Stimulated activated CD8-positive, alpha-beta memory T cell treated with anti-CD3 and anti-CD28 coated beads, Interleukin-2, amount 100 ng/mL, for 48 hours (primary cell): ENCODE measurements at regions not wholly inside any gene's neighbourhood (a gene's known extent, or its start where the extent isn't known, plus 50 kb on each side); places are given as distances from the start of the nearest gene placed in this dataset.
"Not testable (repeated sequence)": the region's sequence is repeated elsewhere in the genome, so short reads cannot be mapped to it uniquely, and the experiment has no call there.

Source experiments
- DNase-seq, 2 donors: peaks; one replicate each; pipeline ENCODE4 v3.0.0-alpha.2; 2020; ENCODE audit warnings: low read depth in 2 of 2

GRCh38 chr6:3553254-3553653 lies 96.4 kb upstream of the SLC22A23 start:
- DNase-seq: no peak

DNA sequence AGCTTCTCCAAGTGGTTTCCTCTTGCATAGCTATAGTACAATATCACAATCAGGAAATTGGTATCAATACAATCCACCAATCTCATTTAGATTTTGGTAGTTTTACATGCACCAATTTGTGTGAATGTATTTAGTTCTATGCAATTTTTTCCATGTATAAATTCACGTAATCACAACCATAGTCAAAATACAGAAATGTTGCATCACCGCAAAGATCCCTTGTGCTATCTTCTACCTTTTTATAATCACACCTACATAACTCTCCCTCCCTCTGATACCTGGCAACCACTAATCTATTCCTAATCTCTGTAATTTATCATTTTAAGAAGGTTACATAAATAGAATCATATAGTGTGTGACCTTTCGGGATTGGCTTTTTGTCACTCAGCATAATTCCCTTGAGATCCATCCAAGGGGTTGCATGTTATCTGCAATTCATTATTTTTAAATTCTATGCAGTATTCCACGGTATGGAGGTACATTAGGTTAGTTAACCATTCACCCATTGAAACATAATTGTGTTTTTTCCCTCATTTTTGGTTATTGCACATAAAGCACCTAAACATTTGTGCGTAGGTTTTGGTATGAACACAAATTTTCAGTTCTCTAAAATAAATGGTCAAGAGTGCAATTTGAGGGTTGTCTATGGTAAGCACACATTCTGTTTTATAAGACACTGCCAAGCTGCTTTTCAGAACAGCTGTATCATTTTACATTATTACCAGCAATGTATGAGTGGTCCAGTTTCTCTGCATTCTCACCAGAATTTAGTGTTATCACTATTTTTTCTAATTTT lies 95.1 kb upstream of the SLC22A23 start:
- no peak for DNase-seq

DNA sequence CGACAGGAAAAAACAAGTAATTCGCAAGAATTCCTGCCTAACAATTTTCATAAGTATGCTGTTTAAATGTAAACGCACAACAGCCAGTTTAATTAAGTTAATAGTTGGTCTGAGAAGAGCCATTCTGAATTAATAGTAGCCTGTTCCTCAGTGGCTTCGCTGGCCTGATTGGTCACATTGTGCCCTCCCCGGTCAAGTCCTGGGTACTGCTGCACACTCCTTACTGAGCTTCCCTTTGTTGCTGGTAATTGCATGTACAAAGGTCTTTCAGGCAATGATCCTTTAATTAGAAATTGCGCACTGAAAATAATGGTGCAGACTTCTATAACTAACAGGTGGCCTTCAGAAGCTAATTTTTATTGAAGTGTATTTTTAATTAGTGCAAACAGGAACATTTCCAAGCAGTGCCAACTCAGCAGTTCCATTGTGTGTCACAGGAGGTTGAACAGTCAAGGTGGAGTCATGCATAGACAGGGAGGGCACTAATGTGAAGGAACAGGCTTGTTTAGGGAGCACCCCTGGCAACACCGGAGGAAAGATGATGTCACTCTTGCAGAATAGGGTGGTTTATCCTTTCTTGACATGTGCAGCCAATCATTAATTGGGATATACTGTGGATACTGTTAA lies 92.6 kb upstream of the SLC22A23 start:
- DNase-seq: no peak

DNA sequence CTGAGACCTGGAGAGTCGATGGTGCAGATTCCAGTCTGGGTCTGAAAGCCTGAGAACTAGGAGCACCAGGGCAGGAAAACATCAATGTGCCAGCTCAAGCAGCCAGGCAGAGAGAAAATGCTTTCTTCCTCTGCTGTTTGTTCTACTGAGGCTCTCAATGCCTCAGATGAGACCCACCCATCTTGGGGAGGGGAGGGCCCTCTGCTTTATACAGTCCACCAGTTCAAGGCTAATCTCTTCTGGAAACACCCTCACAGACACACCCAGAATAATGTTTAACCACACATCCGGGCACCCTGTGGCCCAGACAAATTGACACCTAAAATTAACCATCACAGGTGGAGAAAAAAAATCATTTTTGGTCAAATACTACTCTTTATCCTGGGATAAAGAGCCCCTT lies 89.3 kb upstream of the SLC22A23 start:
- DNase-seq: no peak

DNA sequence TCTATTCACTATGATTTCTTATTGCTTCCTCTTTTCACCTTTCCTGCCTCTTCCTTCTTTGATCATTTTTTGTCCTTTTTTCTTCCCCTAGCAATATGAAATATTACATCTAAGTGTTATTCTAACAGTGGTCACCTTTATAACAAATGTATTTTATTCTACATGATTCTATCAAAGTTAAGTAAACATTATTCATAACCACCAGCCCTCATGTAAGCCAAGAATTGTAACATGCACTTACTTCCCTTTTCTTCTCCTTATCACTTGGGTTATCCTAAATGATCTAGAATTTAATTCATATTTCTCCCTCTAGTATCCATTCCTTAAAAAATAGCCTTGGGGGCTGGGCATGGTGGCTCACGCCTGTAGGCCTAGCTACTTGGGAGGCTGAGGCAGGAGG lies 88.3 kb upstream of the SLC22A23 start:
- DNase-seq: no peak

- DNase-seq: no peak
These were observed 85.3 kb upstream of the SLC22A23 start for GRCh38 chr6:3542032-3542640.

DNA sequence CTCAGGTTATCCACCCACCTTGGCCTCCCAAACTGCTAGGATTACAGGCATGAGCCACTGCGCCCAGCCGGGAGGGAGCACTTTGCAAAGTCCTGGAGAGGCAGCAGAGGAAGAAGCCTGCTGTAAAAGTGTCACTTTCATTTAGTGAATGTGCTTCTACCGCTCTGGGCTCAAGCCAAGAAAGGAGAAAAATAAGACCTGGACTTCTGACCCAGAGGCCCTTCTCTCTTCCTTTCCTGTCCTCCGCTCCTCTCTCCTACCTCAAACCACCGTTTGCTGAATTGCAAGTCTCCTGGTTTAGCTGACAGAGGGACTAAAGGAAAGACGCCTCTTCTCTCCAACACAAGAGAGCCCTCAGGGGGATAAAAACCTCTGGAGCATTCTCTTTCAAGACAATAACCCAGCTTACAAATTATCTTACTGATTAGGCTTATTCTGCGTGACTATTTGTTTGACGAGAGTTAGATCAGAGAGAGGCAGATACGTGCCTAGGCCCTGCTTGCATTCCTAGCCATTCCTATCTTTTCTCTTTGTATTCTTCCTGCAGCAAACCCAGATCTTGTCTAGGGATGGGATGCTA lies 84.2 kb upstream of the SLC22A23 start:
- no peak for DNase-seq

GRCh38 chr6:3540253-3540820 lies 83.5 kb upstream of the SLC22A23 start:
- no peak for DNase-seq

DNA sequence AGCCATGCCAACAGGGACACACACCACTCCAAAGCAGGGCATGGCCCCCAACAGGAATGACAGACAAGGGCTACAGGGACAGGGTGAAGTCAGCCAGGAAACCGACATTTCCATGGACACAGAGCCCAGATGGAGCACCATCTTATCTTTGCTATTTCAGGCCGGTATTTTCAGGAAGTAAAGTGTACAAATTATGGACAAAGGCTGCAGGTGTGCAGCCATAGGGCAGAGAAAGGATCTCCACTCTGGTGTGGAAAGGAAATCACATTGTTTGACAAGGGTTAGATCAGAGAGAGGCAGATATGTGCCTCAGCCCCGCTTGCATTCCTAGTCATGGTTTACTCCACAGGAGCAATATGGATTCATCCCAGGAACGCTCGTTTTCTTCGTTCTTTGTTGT lies 81.7 kb upstream of the SLC22A23 start:
- no peak for DNase-seq

- DNase-seq: no peak
These were observed 80.1 kb upstream of the SLC22A23 start for GRCh38 chr6:3536901-3537300.

- no peak for DNase-seq
These were observed 79.1 kb upstream of the SLC22A23 start for GRCh38 chr6:3535776-3536435.

DNA sequence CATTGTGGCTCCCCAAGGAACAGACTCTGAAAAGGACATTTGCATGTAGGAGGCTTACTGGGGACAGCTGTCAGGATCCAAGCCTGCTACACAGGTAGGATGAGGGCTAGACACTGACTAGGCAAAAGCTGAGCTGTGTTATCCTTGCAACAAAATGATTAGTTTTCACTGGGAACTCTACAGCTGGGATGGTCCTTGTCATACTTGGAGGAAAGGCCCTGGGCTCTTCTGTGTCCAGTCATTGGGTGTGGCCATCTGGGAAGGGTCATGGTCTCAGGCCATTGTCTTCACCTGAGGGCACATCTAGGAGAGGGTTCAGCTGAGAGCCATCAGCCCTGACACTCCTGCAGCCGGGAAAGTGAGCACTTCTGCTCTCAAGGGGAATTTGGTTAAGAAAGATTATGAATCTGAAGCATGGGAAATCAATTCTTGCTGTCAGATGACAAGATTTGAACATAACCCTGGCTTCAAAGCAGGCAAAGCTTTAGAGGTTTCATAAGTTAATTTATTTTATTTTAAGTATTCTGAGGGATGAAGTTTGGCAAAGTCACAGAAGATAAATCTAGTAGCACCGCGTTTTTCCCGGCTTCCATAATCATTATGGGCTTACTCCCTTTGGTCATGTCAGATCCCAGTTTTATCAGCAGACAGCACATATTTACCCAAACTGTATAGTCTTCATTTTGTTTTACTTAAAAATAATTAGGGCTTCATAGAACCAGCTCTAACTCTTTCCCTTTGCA lies 78.4 kb upstream of the SLC22A23 start:
- no peak for DNase-seq

DNA sequence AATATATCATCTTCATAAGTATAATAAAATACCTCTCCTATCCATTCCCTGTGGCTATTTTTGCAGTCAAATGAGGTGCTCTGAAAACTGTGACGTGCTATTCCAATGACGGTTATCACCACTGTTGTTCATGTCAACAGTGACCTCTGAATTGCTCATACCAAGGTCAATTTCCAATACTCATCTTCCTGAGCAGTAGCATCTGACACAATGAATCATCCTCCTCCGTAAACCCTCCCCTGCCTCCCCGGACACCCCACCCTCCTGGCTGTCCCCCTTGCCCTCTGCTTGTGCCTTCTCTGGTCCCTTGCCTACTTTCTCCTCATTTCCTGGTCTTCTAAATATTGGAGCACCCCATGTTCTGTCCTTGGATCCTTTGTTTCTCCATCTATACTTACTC lies 77.7 kb upstream of the SLC22A23 start:
- DNase-seq: no peak

DNA sequence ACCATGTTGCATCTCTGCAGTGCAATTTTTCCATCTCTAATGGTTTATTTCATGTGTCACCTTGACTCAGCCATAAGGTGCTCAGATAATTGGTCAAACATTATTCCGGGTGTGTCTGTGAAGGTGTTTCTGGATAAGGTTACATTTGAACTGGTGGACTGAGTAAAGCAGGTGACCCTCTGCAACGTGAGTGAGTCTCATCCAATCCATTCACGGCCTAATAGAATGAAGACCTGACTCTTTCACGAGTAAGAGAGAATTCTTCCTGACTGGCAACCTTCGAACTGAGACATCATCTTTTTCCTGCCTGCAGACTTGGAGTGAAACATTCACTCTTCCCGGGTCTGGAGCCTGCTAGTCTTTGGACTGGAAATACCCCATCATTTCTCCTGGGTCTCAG lies 77.1 kb upstream of the SLC22A23 start:
- no peak for DNase-seq

DNA sequence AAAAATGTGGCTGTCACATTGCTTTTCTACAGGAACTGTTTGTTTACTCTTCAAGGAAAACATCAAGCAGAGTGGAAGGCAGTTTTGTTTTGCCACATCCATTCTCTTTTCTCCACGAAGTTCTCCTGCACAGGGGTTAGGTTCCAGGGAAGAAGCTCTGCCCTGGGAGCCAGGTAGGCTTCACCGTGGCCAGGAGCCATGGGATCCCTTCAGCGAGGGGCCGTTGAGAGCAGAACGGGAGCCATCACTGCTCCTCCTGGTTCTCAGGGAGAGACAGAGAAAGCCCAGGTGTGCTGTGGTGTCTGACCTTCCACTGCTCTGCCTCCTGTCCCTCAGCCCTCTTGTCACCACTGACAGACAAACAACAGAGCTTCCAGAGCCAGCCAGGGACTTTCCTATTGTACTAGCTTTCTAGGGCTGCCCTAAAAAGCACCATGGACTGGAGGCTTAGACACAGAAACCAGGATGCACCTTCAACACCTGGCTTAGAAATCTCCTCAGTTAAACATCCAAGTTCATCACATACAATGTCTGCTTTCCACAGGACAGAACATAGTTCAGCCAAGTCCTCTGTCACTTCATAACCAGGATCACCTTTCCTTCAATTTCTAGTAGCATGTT lies 75.6 kb upstream of the SLC22A23 start:
- DNase-seq: no peak

GRCh38 chr6:3531481-3531880 lies 74.6 kb upstream of the SLC22A23 start:
- DNase-seq: no peak

DNA sequence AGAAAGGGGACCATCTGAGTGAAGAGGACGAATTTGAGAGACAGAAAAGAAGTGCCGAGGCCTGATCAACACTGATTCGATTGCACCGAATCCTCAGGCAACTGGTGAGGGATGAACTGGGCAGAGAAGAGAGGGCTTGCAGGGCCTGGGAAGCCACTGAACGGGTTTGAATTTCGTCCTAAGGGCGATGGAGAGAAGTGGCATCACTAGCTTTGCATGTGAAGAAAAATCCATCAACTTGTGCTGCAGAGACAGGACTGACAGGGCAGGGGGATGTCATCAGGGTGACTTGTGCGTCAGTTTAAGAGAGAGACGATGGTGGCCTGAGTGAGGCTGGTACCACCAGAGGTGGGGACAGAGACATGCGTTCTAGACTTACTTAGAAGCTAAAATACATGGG lies 73.7 kb upstream of the SLC22A23 start:
- DNase-seq: no peak

- no peak for DNase-seq
These were observed 72.9 kb upstream of the SLC22A23 start for GRCh38 chr6:3529721-3530120.

DNA sequence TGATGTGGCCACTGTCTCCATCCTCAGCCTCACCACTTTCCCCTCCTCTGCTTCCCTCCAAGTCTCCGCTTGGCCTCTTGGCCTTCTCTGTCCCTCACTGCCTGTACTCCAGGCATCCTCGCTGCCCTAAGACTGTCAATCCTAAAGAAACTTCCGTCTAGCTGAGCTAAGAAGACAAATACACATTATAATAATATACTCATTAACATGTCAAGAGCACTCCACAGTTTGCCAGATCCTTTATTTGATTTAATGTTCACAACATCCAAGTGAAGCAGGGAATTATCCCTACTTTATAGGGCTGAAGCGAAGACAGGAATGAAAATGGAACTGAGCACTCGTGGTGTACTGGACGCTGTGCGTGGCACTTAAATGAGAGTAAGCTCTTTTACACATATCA lies 72.4 kb upstream of the SLC22A23 start:
- DNase-seq: no peak

GRCh38 chr6:3528081-3528671 lies 71.3 kb upstream of the SLC22A23 start:
- not testable (repeated sequence) for DNase-seq

DNA sequence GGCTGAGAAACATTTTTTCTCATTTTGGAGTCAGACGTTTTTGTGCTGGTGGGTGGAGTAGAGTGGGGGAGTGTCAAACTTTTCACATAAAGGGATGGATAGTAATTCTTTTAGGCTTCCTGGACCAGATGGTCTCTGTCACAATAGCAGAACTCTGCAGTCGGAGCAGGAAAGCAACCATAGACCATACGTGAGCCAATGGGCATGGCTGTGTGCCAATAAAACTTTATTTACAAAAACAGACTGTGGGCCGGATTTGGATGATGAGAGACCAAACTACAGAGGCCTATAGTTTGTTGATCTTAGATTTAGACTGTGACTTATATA lies 70.8 kb upstream of the SLC22A23 start:
- DNase-seq: no peak
